ENCODE measurements at regions not wholly inside any gene's neighbourhood (a gene's known extent, or its start where the extent isn't known, plus 50 kb on each side); places are given as distances from the start of the nearest gene placed in this dataset.

- TF ChIP-seq, protein P1, sequence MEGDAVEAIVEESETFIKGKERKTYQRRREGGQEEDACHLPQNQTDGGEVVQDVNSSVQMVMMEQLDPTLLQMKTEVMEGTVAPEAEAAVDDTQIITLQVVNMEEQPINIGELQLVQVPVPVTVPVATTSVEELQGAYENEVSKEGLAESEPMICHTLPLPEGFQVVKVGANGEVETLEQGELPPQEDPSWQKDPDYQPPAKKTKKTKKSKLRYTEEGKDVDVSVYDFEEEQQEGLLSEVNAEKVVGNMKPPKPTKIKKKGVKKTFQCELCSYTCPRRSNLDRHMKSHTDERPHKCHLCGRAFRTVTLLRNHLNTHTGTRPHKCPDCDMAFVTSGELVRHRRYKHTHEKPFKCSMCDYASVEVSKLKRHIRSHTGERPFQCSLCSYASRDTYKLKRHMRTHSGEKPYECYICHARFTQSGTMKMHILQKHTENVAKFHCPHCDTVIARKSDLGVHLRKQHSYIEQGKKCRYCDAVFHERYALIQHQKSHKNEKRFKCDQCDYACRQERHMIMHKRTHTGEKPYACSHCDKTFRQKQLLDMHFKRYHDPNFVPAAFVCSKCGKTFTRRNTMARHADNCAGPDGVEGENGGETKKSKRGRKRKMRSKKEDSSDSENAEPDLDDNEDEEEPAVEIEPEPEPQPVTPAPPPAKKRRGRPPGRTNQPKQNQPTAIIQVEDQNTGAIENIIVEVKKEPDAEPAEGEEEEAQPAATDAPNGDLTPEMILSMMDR (IDR thresholded peaks at IDR 0.05; ENCODE audit: poor library complexity): no peak
- no peak for TF ChIP-seq EZH2 (IDR thresholded peaks at IDR 0.05; ENCODE audit: borderline replicate concordance)
Observed at GRCh38 chr5:96529559-96529958, 96.5 kb upstream of the PCSK1 start.
